CMK (cell line): ENCODE measurements at regions not wholly inside any gene's neighbourhood (a gene's known extent, or its start where the extent isn't known, plus 50 kb on each side); places are given as distances from the start of the nearest gene placed in this dataset.
"Not testable (repeated sequence)": the region's sequence is repeated elsewhere in the genome, so short reads cannot be mapped to it uniquely, and the experiment has no call there.

Source experiments
- DNase-seq: peaks from one replicate; pipeline ENCODE4 v3.0.0-alpha.2; 2010; ENCODE audit warnings: low read depth

DNA sequence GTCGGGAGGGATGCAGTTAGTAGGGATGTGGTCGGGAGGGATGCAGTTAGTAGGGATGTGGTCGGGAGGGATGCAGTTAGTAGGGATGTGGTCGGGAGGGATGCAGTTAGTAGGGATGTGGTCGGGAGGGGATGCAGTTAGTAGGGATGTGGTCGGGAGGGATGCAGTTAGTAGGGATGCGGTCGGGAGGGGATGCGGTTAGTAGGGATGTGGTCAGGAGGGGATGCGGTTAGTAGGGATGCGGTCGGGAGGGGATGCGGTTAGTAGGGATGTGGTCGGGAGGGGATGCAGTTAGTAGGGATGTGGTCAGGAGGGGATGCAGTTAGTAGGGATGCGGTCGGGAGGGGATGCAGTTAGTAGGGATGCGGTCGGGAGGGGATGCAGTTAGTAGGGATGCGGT, 96.2 kb downstream of the BDH1 start:
- DNase-seq, result not testable (repeated sequence)

DNA sequence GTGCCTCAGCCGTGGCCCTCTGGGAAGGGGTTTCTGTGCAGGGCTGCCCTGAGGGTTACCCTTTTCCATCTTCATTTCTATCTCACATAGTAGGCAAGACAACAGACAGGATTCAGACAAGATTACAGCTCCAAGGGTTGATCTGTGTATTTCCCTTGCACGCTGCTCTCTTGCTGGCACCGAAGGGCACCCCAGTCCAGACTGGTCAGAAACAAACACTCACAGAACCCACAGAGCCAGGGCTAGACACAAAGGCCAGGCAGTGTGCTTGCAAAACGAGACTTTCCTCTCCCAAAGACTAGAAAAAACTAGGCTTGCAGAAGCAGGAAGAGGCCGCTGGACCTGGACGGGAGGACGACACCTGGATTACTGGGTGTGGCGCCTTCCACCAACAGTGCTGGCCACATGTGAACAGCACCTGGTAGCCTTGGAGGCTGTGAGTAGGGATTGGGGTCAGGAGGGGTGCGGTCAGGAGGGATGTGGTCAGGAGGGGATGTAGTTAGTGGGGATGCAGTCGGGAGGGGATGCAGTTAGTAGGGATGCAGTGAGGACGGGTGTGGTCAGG, 96.8 kb downstream of the BDH1 start:
- DNase-seq, result no peak

DNA sequence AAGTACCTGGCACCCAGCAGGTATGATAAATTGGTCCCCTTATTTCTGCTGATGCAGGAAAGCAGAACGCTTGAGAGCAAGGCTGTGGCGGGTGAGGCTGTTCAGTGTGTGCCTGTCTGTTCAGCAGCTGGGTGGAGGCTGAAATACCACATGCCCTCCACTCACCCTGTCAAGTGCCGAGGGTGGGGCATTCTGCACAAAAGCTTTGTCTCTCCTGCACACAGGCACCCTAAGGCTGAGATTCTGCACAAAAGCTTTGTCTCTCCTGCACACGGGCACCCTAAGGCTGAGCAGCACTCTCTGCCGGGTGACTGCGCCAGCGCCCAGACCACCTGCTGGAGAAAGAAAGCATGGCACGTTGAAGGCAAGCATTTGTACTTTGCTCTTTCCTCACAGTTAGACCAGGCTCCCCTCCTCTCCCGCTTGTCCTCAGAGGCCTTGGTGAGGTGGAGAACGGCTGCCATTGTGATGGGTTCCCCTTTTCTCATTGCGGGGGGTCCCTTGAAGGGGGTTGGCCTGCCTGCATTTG, 97.5 kb downstream of the BDH1 start:
- DNase-seq, result no peak

DNA sequence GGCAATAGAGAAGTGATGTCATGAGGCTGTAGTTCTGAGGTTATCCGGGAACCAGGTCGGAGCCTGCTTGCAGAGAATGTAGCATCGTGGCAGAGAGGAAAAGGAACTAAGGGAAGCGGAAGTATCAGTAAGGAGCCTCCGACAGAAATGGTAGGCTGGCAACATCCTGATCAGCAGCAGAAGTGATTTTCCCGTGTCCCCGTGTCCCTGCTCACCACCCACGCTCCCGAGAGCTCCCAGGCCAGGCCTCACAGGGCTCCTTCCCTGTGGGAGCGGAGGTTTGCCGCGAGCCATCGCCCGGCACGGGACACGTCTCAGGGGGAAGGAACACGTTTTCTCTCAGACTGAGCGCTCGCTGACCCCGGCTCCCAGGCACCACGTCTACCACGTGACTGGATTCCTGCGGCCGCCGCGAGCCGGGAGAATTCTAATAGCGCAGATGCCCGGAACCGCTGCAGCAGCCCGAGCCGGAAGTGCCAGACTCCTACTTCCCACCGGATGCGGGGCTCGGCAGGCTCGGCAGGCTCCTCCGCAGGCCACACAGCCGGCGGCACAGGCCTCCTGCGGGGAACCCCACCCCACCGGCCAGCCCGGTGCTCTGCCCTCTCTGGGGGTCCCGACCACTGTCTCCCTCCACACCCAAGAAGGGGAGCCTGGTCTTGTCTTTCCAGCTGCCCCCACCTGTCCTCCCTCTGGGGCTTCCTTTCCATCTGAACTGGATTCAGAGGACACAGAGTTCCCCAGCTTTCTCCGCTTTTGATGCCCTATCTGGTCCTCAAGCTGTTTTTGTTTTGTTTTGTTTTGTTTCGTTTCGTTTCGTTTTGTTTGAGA, 99.3 kb downstream of the BDH1 start:
- DNase-seq, result peak; percentile 54

DNA sequence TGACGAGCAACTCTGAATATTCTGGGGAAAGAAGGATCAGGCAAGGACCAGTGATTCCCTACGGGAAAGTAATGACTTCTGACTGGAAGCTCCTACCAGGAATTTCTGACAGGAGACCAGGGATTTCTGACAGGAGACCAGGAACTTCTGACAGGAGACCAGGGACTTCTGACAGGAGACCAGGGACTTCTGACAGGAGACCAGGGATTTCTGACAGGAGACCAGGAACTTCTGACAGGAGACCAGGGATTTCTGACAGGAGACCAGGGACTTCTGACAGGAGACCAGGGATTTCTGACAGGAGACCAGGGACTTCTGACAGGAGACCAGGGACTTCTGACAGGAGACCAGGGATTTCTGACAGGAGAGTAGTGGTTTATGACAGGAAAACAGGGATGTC, 100.9 kb downstream of the BDH1 start:
- DNase-seq, result not testable (repeated sequence)

DNA sequence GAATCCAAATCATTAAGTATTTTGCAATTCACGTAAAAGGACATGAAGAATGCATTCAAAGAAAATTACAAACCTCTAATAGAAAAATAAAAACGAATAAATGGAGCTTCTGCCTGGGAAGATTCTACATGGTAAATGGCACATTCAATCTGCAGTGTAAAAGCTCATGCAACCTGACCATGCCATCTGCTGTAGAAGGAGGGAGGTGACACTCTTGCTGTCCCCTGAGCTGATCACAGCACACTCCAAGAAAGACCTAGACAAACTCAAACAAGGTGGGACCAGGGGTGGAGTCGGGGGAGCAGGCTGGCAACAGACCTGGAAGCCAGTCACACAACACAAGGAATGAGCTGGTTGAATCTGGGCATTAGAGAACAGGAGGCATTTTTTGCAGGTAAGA, 101.8 kb downstream of the BDH1 start:
- no peak for DNase-seq

DNA sequence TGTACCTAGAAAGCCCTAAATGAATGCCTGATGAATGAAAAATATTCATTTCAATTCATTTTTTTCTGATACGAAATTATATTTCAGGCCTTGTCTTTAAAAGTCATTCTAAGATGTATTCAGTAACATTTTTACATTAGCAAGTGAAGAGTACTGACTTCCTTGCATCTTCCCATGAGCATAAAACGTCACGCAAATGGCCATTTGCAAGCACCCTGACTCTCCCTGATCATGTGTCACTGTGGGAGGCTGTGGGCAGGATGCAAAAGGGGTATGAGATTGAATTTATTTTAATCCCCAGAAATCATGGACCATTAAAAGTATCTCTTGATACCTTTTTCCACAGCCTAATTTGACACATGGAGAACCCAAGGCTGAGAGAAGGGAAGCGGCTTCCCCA, 105.0 kb downstream of the BDH1 start:
- DNase-seq, result no peak

DNA sequence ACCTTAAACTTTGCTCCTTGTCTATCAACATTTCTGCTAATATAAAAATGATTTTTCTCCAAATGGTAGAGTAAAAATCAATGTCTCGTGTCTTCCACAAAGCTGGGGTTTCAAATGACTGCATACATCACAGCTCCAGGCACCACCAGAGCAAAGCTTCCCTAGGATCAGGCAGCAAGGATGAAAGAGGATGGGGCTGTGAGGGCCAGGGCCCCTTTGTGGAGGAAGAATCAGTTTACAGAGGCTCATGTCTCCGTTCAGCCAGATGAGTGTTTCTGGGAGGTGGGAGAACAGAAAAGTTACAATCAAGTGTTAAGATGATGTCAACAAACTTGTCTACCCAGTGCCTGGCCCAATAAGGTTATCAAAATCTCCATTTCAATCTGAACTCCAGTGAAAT, 105.5 kb downstream of the BDH1 start:
- DNase-seq, result no peak

DNA sequence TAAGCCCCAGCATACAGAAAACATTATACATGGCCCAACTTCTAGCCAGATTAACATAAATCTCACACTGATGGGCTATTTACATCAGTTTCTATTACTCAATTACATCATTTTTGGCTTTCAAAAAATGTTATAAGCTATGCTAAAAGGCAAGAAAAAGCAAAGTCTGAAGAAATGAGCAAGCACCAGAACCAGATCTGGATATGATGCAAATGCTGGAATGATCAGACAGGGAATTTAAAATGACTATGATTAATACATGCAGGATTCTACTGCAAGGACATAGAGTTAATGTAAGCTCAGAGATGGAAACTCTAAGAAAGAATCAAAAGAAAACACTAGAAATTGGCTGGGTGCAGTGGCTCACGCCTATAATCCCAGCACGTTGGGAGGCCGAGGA, 106.6 kb downstream of the BDH1 start:
- not testable (repeated sequence) for DNase-seq

DNA sequence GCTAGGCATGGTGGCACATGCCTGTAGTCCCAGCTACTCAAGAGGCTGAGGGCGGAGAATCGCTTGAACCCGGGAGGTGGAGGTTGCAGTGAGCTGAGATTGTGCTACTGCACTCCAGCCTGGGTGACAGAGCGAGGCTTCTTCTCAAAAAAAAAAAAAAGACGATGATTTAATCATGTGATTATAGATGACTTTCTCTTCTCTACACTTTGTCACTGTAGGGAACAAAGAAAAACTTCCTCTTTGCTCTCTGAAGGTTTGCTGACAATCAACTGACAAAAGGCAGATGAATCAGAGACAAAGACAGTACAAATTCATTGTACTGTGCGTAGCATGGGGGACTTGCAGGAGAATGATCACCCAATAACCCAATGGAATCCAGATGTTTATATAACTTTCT, 108.0 kb downstream of the BDH1 start:
- DNase-seq, result not testable (repeated sequence)

DNA sequence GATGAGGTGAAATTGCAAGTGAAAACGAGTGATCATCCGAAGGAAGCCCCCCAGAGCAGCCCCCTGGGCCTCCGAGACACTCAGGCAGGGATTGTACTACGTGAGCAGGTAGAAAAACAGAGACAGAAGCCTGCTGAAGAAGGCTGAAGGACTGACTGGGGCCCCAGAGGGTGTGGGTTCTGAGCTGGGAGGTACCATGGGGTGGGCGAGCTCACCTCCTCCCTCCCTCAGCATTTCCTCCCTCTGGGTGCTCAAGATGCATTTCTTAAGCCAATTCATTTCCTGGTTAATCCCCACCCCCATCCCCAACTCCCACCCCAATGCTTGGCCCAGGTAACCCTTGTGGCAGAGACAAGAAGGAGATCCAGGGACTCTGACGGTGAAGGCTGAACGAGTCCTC, 108.7 kb downstream of the BDH1 start:
- no peak for DNase-seq

DNA sequence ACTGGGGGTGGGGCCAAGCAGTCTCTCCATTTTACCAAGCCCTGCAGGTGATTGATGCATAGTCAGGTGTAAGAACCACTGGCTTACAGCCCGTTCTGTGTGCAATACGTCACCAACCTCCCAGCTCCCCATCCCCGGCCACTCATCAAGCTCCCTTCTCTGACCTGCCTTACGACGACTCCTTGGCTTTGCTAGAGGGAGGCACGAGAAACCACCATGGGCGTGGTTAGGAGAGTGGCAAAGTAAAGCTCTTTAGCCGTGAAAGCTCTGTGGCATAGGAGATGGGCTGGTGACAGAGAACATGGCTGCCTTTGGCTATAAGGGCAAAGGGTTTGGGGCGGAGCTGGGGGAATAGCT, 109.1 kb downstream of the BDH1 start:
- no peak for DNase-seq

DNA sequence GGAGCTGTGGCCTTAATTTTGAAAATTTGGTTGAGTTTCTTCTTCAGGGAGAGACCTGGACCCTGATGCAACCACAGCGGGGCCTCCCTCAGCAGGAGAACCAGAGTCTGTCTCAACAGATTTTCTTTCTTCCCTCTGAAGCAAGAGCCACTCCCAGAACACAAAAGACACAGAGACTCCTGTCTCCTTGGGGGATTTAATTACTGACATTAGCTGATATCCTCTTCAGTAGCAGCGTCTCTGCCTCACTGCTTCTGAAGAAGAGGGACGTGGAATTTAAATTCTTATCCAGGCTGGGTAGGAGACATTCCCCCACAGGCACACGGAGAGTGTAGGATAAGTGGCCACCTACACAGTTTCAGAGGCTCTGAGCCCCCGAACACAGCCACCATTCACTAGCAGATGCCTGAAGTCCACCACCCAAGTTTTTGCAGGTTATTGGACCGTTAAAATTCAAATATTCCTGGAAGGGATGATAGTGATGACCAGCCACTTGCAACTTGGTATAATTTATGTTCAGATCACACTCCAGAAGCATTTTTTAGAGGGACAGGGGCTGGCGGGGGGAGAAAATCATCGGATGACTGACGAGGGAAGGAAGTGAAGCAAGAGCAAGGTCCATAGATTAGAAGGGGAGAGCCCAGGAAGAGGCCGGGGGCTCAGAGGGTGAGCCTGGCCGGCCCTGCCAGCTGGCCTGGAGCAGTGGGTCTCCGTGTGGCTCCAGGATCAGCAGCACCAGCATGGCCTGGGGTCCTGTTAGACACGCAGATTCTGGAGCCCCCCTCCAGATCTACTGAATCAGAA, 109.7 kb downstream of the BDH1 start:
- DNase-seq, result no peak

DNA sequence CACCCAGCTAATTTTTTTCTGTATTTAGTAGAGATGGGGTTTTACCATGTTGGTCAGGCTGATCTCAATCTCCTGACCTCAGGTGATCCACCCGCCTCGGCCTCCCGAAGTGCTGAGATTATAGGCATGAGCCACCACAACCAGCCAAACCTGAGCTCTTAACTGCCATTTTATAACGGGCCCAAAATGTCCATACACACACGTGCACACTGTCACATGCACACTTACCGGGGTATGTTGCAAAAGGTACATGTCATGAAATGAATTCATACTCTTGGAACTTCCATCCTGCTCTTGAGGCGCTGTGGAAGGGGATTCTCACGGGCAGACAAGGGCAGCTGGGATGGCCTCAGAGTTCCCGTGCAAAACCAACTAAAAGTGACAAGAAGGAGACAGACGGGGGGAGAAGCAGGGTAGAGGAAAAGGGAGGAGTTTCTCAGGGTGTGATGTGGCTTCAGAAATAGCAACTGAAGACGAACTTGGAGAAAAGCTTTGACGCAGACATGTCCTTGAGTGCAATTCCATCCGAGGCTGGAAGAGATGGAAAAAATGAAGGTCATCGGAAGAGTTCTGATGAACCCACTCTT, 110.9 kb downstream of the BDH1 start:
- no peak for DNase-seq

DNA sequence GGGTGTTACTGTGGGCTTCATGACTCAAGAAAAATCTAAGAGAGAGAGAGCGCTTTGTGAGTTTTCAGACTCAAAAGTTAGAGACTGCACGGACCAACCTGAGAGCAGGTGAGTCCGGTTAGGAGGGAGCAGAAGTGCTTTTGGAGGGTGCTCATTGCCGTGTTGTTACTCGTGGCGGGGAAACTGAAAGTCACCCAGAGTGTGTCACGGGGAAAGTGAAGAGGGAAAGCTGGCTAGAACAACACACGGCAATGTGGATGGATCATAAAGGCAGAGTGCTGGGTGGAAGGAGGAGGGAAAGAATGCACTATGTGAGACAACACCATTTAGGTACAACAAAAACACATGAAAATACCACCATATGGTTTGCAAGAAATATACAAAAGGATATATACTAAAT, 112.3 kb downstream of the BDH1 start:
- DNase-seq, result no peak

DNA sequence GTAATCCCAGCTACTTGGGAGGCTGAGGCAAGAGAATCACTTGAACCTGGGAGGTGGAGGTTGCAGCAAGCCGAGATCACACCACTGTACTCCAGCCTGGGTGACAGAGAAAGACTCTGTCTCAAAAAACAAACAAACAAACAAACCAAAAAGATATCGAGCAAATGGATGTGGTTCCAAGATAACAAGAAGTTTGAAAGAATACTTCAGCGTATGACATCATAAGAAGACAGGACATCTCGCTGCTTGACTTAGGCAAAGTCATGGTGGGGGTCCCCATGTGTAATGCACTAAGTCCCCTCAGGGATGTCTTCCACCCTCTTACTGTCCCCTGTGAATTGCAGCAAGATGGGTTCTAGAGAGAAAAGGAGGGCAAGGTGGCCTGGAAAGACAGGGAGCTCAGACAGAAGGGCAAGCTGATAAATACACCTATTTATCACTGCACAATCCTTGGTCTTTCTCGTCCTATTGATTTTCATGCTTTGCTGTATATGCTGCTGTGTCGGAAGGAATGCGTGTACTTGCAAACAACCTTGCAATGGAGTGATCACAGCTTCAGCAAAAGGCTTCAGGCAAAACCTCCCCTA, 115.0 kb downstream of the BDH1 start:
- DNase-seq, result no peak

DNA sequence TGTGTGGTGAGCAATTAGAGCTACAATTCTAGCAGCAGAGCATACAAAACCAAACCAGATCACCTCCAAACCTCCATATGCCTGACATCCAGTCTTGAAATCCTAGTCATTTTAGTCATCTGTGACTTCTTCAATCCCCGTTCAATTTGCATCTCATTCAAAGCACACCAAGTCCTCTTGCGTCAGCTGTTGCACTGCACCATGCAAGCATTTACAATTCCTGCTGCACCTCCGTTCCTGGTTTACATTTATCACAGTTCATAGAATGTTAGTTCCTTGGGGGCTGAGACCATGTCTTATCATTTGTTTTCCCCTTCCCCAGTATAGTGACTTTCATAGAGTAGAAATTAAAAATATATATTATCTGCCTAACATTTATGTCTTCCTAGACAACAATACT, 116.9 kb downstream of the BDH1 start:
- DNase-seq, result no peak

DNA sequence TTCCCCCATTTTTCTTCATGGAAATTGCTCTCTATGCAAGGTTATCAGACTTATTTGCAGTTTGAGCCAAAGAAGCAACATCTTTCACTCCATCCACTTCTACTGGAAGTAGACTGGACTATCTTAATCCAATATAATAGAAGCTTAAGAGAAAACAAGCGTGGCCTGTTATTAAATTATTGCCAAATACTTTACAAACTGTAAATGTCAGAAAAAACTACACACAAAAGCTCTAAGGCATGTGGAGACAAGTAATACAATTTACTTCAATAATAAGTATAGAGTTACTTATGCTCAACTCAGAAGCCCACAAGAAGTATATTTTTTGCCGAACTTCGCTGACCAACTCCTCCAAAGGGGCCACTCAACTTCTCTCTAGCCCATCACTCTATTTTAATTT, 120.3 kb downstream of the BDH1 start:
- DNase-seq, result no peak

DNA sequence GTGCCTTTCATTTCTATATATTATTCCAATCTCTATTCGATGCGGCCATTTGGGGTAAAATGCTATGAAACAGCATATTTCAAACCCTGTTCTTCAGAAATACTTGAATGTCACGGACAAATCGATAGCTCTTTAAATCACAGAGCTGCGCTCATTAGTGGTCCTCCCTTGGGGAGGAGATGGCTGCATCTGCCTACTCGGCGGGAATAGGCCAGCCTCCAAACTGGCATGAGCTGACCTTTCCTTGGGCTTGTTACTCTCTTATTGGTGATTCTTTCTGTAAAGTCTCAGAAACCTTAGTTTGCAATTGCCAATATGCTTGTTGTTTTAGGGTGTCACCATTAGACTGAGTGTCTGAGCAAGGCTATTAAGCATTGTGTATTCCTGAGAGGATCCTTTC, 120.9 kb downstream of the BDH1 start:
- DNase-seq, result no peak

DNA sequence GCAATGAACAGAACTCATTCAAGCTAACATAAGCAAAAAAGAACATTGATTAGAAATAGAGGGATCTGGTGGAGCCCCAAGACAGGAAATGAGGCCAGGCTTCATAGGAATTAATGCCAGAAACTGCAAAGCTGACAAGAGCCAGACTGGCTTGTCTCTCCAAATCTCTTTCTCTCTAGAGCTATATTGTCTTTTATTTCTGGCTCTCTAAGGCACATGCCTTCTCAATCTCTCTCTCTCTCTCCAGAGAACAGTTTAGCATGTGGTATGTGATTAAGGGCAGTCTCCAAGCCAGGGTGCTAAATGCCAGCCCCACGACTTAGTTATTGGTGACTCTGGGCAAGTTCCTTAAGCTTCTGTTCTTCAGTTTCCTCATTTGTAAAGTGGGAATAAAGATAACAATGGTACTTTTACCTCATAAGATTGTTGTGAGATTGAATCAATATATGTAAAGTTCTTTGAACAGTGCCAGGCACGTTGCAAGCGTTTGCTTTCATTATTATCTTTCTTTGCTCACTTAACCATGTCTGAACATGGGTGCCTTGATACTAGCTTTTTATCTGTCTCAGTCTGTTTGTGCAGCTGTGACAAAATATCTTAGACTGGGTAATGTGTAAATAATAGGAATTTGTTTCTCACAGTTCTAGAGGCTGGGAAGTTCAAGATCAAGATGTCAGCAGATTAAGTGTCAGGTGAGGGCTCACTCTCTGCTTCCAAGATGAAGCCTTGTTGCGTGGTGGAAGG, 123.2 kb downstream of the BDH1 start:
- no peak for DNase-seq

DNA sequence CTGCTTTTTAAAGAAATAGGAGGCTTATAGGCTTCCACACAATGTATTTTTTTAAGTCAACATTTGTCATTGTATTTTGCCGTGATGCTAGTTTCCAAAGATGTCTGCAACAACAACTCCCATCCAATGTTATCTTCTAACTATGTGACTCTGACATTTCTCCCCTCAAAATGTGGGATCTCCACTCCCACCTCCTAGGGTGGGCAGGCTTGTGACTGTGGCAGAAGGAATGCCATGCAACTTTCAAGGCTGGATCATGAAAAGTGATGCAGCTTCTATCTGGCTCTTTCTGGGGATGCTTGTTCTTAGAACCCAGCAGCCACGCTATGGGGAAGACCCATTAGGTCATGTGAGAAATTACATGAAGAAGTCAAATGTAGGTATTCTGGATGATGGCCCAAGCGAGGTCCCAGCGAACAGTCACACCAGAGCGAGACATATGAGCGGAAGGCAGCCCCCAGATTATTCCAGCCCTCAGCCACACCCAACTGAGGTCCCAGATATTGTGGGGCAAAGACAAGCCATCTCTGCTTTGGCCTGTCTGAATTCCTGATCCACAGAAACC, 124.3 kb downstream of the BDH1 start:
- no peak for DNase-seq
